Panc1 (cell line): ENCODE measurements at regions not wholly inside any gene's neighbourhood (a gene's known extent, or its start where the extent isn't known, plus 50 kb on each side); places are given as distances from the start of the nearest gene placed in this dataset.

Experiments
- ATAC-seq: fragments of 200-7000 bp; cut with Tn5 transposase; 2 replicates; pipeline ENCODE4 v1.9.1; 2020; ENCODE audit warnings: mild to moderate bottlenecking, moderate library complexity
- BruUV-seq: library from RNA; stranded (reverse); fragments of 400-500 nt; replicated peaks from 2 replicates; lab custom pipeline; 2021; lab: Mats Ljungman, UMichigan
- CTCF ChIA-PET: fragments of 300-600 bp; sonication (Branson Sonifier 250); formaldehyde crosslinking; loops from one replicate; lab custom pipeline; 2022; ENCODE audit warnings: antibody characterized with exemption; lab: Charles Lee
- POLR2A ChIA-PET: fragments of 300-600 bp; sonication (Branson Sonifier 250); formaldehyde crosslinking; loops from one replicate; lab custom pipeline; 2022; ENCODE audit warnings: antibody characterized with exemption; lab: Charles Lee
- DNase-seq: peaks from one replicate; pipeline ENCODE4 v3.0.0-alpha.2; 2010; ENCODE audit warnings: low read depth, low spot score
- H3K27ac ChIP-seq: 2 replicates; pipeline ENCODE4 v1.5.1; 2011; ENCODE audit warnings: mild to moderate bottlenecking, low read length, inconsistent platforms
- H3K27me3 ChIP-seq: fragments of 200-500 bp; sonication (Bioruptor generic); 2 replicates; pipeline ENCODE4 v1.6.0; 2014; ENCODE audit warnings: low read length, inconsistent platforms; ENCODE audit not compliant: control insufficient read depth, insufficient read depth
- H3K36me3 ChIP-seq: fragments of 200-500 bp; sonication (Bioruptor generic); 2 replicates; pipeline ENCODE4 v1.5.1; 2014; ENCODE audit warnings: inconsistent platforms, mild to moderate bottlenecking, low read length, moderate library complexity; ENCODE audit not compliant: control insufficient read depth, insufficient read depth
- H3K4me1 ChIP-seq: 2 replicates; pipeline ENCODE4 v1.5.1; 2011; ENCODE audit warnings: inconsistent platforms, mild to moderate bottlenecking, low read length, moderate library complexity; ENCODE audit not compliant: control insufficient read depth, insufficient read depth
- H3K4me3 ChIP-seq, 2 experiments: 2 replicates each; pipeline ENCODE4 v1.5.1; 2011 to 2012; ENCODE audit warnings: low read depth in 2 of 2, low read length in 2 of 2, mild to moderate bottlenecking in 2 of 2, inconsistent platforms in 1 of 2, moderate library complexity in 1 of 2
- H3K9me3 ChIP-seq: fragments of 200-500 bp; sonication (Bioruptor generic); 2 replicates; pipeline ENCODE4 v1.5.1; 2014; ENCODE audit warnings: low read depth, mild to moderate bottlenecking, inconsistent platforms, low read length, moderate library complexity; ENCODE audit not compliant: control insufficient read depth, insufficient read depth
- CTCF ChIP-seq: fragments of 450-650 bp; IDR thresholded peaks from 2 replicates; pipeline ENCODE4 v1.5.1; 2017; ENCODE audit warnings: mild to moderate bottlenecking
- POLR2AphosphoS5 ChIP-seq: IDR thresholded peaks from 2 replicates; pipeline ENCODE4 v1.6.1; 2012; ENCODE audit warnings: mild to moderate bottlenecking, low read depth, low read length, moderate library complexity
- REST ChIP-seq, 2 experiments: IDR thresholded peaks; 2 replicates each; pipeline ENCODE4 v1.6.1; 2011 to 2012; ENCODE audit warnings: low read depth in 2 of 2, control low read depth in 1 of 2, low read length in 1 of 2, mild to moderate bottlenecking in 1 of 2, moderate library complexity in 1 of 2; ENCODE audit not compliant: insufficient read depth in 1 of 2
- SIN3A ChIP-seq: IDR thresholded peaks from 2 replicates; pipeline ENCODE4 v1.6.1; 2012; ENCODE audit warnings: low read depth, mild to moderate bottlenecking, low read length, moderate library complexity, borderline replicate concordance; ENCODE audit not compliant: insufficient read depth
- TCF7L2 ChIP-seq: IDR thresholded peaks from 2 replicates; pipeline ENCODE4 v1.6.1; 2011; ENCODE audit warnings: mild to moderate bottlenecking, low read depth, low read length, inconsistent platforms
- in situ Hi-C: cut with HindIII; loops from 2 replicates; pipeline ENCODE4 v1.10.0; 2016; ENCODE audit warnings: low sequenced_read_pairs, low pct_unique_long_range_greater_than_20kb
- intact Hi-C: fragments of 100-400 bp; cut with micrococcal nuclease; formaldehyde crosslinking; loops from one replicate; pipeline ENCODE4 v1.10.0; 2022; ENCODE audit not compliant: unreplicated experiment

GRCh38 chr1:189847613-189848012 lies 630.1 kb downstream of the BRINP3 start:
- CTCF ChIA-PET: interaction anchor here (0.6 kb wide), 1 partner anchor 1689 kb away, joined by 3 read pairs; no protein-coding TSS in a partner anchor
- no peak overlapping the region for H3K4me3 ChIP-seq
- DNase-seq: no peak
- no peaks in the 10 kb centered on the region for H3K27me3 ChIP-seq
- no peak overlapping the region for H3K27ac ChIP-seq
- no peak for ATAC-seq
- intact Hi-C loops (no loop called here), in situ Hi-C loops (no loop called here)
- 0 out of 2 replicates have a peak, but pooled peaks cover 4% of the 10 kb centered on the region for H3K9me3 ChIP-seq
- no TSS peak for BruUV-seq
- no peaks in the 10 kb centered on the region for H3K4me1 ChIP-seq
- TF ChIP-seq TCF7L2 (no peak), CTCF (no peak), REST (IDR thresholded peaks at IDR 0.05; ENCODE audit: insufficient read depth in 1 of 2, low read depth in 2 of 2, low read length in 1 of 2) (no peak), POLR2AphosphoS5 (no peak)
- POLR2A ChIA-PET: no interaction called here
- H3K36me3 ChIP-seq: no peaks in the 10 kb centered on the region

- H3K36me3 ChIP-seq: no peaks in the 10 kb centered on the region
- no peaks in the 10 kb centered on the region for H3K4me1 ChIP-seq
- ATAC-seq (no peak), DNase-seq (no peak)
- TF ChIP-seq CTCF: no peak
- TF ChIP-seq TCF7L2: no peak
- no peak for TF ChIP-seq SIN3A
- TF ChIP-seq POLR2AphosphoS5: no peak
- no peak for TF ChIP-seq REST (IDR thresholded peaks at IDR 0.05; ENCODE audit: insufficient read depth in 1 of 2, low read depth in 2 of 2, low read length in 1 of 2)
- POLR2A ChIA-PET: no interaction called here
- no peaks in the 10 kb centered on the region for H3K27me3 ChIP-seq
- intact Hi-C loops (no loop called here), in situ Hi-C loops (no loop called here)
- peaks cover 4% of the 10 kb centered on the region; the same call in 1 of the 2 replicates for H3K9me3 ChIP-seq
- BruUV-seq: no TSS peak
- CTCF ChIA-PET: no interaction called here
- no peak overlapping the region for H3K27ac ChIP-seq
- no peak overlapping the region for H3K4me3 ChIP-seq
Observed at GRCh38 chr1:189851806-189852367, 625.8 kb downstream of the BRINP3 start.
